GM23248 (cell line): ENCODE measurements at regions not wholly inside any gene's neighbourhood (a gene's known extent, or its start where the extent isn't known, plus 50 kb on each side); places are given as distances from the start of the nearest gene placed in this dataset.

Source experiments
- DNase-seq: peaks from one replicate; pipeline ENCODE4 v3.0.0-alpha.2; 2015
- H2AFZ ChIP-seq: fragments of 200-600 bp; sonication (generic); 2 replicates; pipeline ENCODE4 v1.6.1; 2016; ENCODE audit warnings: antibody characterized with exemption
- H3F3A ChIP-seq: fragments of 200-600 bp; sonication (generic); 2 replicates; pipeline ENCODE4 v1.6.1; 2016; ENCODE audit warnings: mild to moderate bottlenecking, antibody characterized with exemption, mixed run types; ENCODE audit not compliant: insufficient read depth
- H3K27ac ChIP-seq: fragments of 200-600 bp; sonication (generic); 2 replicates; pipeline ENCODE4 v1.5.1; 2016; ENCODE audit warnings: mild to moderate bottlenecking
- H3K27me3 ChIP-seq: fragments of 200-600 bp; sonication (generic); replicated peaks from 2 replicates; pipeline ENCODE4 v1.6.1; 2016; ENCODE audit warnings: mild to moderate bottlenecking; ENCODE audit not compliant: insufficient read depth
- H3K36me3 ChIP-seq: fragments of 200-600 bp; sonication (generic); 2 replicates; pipeline ENCODE4 v1.6.1; 2016; ENCODE audit warnings: low read depth, mild to moderate bottlenecking
- H3K4me1 ChIP-seq: fragments of 200-600 bp; sonication (generic); 2 replicates; pipeline ENCODE4 v1.6.1; 2016; ENCODE audit warnings: mild to moderate bottlenecking; ENCODE audit not compliant: insufficient read depth
- H3K4me2 ChIP-seq: fragments of 200-600 bp; sonication (generic); one replicate; pipeline ENCODE4 v1.6.1; 2016; ENCODE audit warnings: mild to moderate bottlenecking; ENCODE audit not compliant: unreplicated experiment
- H3K4me3 ChIP-seq: fragments of 200-600 bp; sonication (generic); 2 replicates; pipeline ENCODE4 v1.5.1; 2016; ENCODE audit warnings: mild to moderate bottlenecking
- H3K79me2 ChIP-seq: fragments of 200-600 bp; sonication (generic); 2 replicates; pipeline ENCODE4 v1.6.1; 2016; ENCODE audit warnings: mild to moderate bottlenecking; ENCODE audit not compliant: insufficient read depth
- H3K9ac ChIP-seq: fragments of 200-600 bp; sonication (generic); 2 replicates; pipeline ENCODE4 v1.6.1; 2016; ENCODE audit warnings: mild to moderate bottlenecking
- H3K9me2 ChIP-seq: fragments of 200-600 bp; sonication (generic); 2 replicates; pipeline ENCODE4 v1.6.1; 2016; ENCODE audit warnings: mixed run types, mild to moderate bottlenecking, moderate library complexity; ENCODE audit not compliant: insufficient read depth
- H3K9me3 ChIP-seq: fragments of 200-600 bp; sonication (generic); one replicate; pipeline ENCODE4 v1.6.1; 2017; ENCODE audit warnings: low read depth
- H4K20me1 ChIP-seq: fragments of 200-600 bp; sonication (generic); 2 replicates; pipeline ENCODE4 v1.6.0; 2016; ENCODE audit not compliant: insufficient read depth
- EZH2 ChIP-seq: fragments of 200-600 bp; sonication (generic); IDR thresholded peaks from 2 replicates; pipeline ENCODE4 v1.6.1; 2018; ENCODE audit warnings: antibody characterized with exemption, mild to moderate bottlenecking; ENCODE audit not compliant: insufficient read depth, poor library complexity, severe bottlenecking
- EZH2phosphoT487 ChIP-seq: fragments of 200-600 bp; sonication (generic); IDR thresholded peaks from 2 replicates; pipeline ENCODE4 v1.6.1; 2018; ENCODE audit warnings: antibody characterized with exemption, moderate library complexity, mild to moderate bottlenecking, low read depth; ENCODE audit not compliant: insufficient read depth
- WGBS, 2 experiments: methylation state at CpG; one replicate each; pipeline ENCODE4 v1.1.6; 2015 to 2017; ENCODE audit warnings: low lambda C conversion rate in 2 of 2, low coverage in 1 of 2; ENCODE audit errors: missing lambda C conversion rate in 2 of 2; 5-methylcytosine and 5-hydroxymethylcytosine counted together
- in situ Hi-C: fragments of 300-500 bp; cut with MboI; formaldehyde crosslinking; loops from 2 replicates; pipeline ENCODE4 v1.15.0; 2020

- Histone ChIP-seq H3K9me2 (no peaks in the 10 kb centered on the region), H3K4me2 (no peak overlapping the region), H3K36me3 (no peaks in the 10 kb centered on the region), H3K4me1 (no peaks in the 10 kb centered on the region), H3K27me3 (no peaks in the 10 kb centered on the region), H3K9ac (no peak overlapping the region), H3K4me3 (no peak overlapping the region), H3K9me3 (no peaks in the 10 kb centered on the region), H2AFZ (no peak overlapping the region), H3K27ac (no peak overlapping the region), H3K79me2 (no peaks in the 10 kb centered on the region), H3F3A (no peaks in the 10 kb centered on the region), H4K20me1 (no peaks in the 10 kb centered on the region)
- TF ChIP-seq EZH2 (no peak), EZH2phosphoT487 (no peak)
- DNase-seq, result no peak
- in situ Hi-C loops, result no loop called here
- WGBS, 2 experiments, result 79 to 90% methylated on average over 12 to 13 of the region's 13 CpGs
Observed at GRCh38 chr6:167738386-167738785, 88.3 kb upstream of the AFDN start.

- Histone ChIP-seq H3K27ac (no peak overlapping the region), H3K9me2 (no peaks in the 10 kb centered on the region), H3K27me3 (no peaks in the 10 kb centered on the region), H3K79me2 (no peaks in the 10 kb centered on the region), H4K20me1 (no peaks in the 10 kb centered on the region), H3K9ac (no peak overlapping the region), H2AFZ (no peak overlapping the region), H3K9me3 (no peaks in the 10 kb centered on the region), H3K36me3 (no peaks in the 10 kb centered on the region), H3F3A (no peaks in the 10 kb centered on the region), H3K4me3 (no peak overlapping the region), H3K4me1 (no peaks in the 10 kb centered on the region), H3K4me2 (no peak overlapping the region)
- in situ Hi-C loops, result no loop called here
- DNase-seq, result no peak
- 67 to 72% methylated on average over 23 of the region's 23 CpGs for WGBS, 2 experiments
- TF ChIP-seq EZH2, result no peak
- TF ChIP-seq EZH2phosphoT487, result no peak
Observed at GRCh38 chr6:167739721-167740475, 86.8 kb upstream of the AFDN start.

GRCh38 chr6:167742719-167743303 is 83.9 kb upstream of the AFDN start:
- TF ChIP-seq EZH2phosphoT487, result no peak
- TF ChIP-seq EZH2, result no peak
- Histone ChIP-seq H3K27me3 (no peaks in the 10 kb centered on the region), H3K4me1 (no peaks in the 10 kb centered on the region), H4K20me1 (no peaks in the 10 kb centered on the region), H3K4me2 (no peak overlapping the region), H3K27ac (no peak overlapping the region), H3K9me2 (no peaks in the 10 kb centered on the region), H3F3A (no peaks in the 10 kb centered on the region), H3K36me3 (no peaks in the 10 kb centered on the region), H2AFZ (no peak overlapping the region), H3K4me3 (no peak overlapping the region), H3K9ac (no peak overlapping the region), H3K79me2 (no peaks in the 10 kb centered on the region), H3K9me3 (no peaks in the 10 kb centered on the region)
- in situ Hi-C loops, result no loop called here
- no peak for DNase-seq

GRCh38 chr6:167744681-167745669 is 81.7 kb upstream of the AFDN start:
- no peaks in the 10 kb centered on the region for H3K79me2 ChIP-seq
- DNase-seq, result no peak
- no peaks in the 10 kb centered on the region for H3K27me3 ChIP-seq
- no peaks in the 10 kb centered on the region for H4K20me1 ChIP-seq
- WGBS, 2 experiments, result 29 to 30% methylated on average over 16 of the region's 16 CpGs
- no peaks in the 10 kb centered on the region for H3K36me3 ChIP-seq
- no peak overlapping the region for H2AFZ ChIP-seq
- TF ChIP-seq EZH2, result no peak
- no peak for TF ChIP-seq EZH2phosphoT487
- H3K9ac ChIP-seq, result no peak overlapping the region
- no peaks in the 10 kb centered on the region for H3K9me3 ChIP-seq
- H3K4me1 ChIP-seq, result no peaks in the 10 kb centered on the region
- H3K9me2 ChIP-seq, result no peaks in the 10 kb centered on the region
- H3K27ac ChIP-seq, result no peak overlapping the region
- no peak overlapping the region for H3K4me3 ChIP-seq
- in situ Hi-C loops, result no loop called here
- H3F3A ChIP-seq, result no peaks in the 10 kb centered on the region
- H3K4me2 ChIP-seq, result no peak overlapping the region
